DMS 273 (cell line): ENCODE measurements at regions not wholly inside any gene's neighbourhood (a gene's known extent, or its start where the extent isn't known, plus 50 kb on each side); places are given as distances from the start of the nearest gene placed in this dataset.

Experiments used
- DNase-seq: peaks from one replicate; lab custom pipeline; 2025; ENCODE audit not compliant: unreplicated experiment; lab: John Stamatoyannopoulos, UW

DNA sequence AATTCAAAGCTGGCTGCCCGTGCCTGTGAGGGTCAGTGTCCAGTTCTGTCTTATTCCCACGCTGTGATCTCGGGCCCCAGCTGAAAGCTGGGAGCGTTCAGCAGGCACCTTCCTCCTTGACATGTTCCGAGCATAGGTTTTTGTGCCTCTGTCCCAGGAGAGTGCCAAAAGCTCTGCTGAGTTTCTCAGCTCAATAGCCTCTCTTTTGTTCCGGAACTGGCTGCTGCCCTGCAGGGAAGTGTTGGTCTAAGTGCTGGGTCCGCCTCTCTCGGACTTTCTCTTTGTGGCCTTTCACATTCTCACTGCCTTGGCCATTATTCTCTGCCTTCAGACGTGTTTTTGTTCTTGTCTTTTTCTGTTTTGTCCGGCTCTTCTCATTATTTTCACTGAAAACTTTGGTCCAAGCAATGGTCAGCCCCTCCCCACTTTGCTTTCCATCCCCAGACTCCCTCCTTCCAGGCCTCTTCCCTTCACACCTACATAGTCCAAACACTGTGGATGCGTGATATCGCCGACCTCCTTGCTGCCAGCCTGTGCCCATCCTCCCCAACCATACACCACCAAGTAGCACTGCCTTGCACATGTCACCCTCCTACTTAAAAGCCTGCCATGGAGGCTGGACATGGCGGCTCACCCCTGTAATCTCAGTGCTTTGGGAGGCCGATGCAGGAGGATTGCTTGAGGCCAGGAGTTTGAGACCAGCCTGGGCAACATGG lies 233.8 kb downstream of the RHOU start:
- DNase-seq, result no peak

DNA sequence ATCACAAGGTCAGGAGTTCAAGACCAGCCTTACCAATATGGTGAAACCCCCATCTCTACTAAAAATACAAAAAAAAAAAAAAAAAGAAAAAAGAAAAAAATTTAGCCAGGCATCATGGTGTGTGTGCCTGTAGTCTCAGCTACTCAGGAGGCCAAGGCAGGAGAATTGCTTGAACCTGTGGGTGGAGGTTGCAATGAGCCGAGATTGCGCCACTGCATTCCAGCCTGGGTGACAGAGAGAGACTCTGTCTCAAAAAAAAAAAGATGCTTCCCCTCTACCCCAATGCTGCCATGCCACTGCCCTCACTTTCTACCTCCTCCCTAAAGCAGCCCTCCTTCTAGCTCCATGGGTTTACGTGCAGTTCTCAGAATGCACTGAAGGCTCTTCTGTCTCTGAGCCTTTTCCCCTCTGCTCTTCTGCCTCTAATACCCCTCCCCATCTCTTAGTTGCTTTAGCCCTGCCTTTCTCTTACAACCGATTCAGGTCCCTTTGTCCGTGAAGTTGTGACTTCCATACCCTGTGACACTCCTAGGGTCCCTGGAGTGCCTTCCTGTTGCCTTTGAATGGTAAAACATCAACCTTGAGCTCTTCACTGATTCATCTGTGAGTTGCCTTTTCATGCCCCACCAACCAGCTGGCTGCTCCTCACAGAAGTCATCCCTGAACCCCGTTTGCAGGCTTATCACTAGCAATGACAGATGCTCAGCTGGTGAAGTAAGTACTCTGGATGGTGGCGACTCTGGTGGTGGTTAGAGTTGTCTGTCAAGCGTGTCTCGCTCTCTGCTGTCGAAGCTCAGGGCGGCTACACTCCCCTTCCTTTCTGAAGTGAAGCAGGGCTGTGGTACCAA lies 234.9 kb downstream of the RHOU start:
- DNase-seq, result no peak

DNA sequence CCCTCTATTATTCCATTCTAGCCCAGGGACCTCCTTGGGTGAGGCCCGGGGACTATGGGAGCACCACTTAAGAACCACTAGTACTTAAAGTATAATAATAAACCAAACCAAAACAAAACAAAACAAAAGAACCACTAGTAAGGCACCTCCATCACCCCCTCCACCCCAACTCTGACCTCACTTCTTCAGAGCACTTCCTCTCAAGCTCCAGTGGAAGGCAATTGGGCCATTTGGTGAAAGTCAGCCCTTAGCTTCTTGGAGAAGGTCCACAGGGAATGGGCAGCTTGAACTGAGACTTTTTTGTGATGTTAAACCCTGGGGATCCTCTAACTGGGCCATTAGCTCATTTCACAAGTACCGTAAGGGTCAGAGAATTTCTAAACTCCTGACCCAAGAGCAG lies 237.3 kb downstream of the RHOU start:
- no peak for DNase-seq

DNA sequence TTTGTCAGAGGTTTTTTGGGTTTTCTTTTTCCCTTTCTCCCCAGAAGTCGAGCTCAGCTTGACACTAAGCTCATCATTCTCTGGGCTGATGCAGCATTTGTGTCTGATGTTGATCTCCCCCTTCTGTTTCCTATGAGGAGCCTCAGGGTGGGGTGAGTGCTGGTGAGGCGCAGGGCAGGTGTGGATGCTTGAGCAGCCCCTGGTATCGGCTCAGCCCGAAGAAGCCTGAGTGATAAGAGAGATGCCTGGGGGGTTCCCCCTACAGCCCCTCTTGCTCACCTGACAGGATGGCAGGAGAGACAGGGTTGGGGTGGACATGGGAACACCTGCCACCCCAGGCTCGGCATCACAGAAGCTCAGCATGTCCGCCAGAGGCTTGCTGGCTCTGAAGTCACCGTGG lies 239.0 kb downstream of the RHOU start:
- no peak for DNase-seq

DNA sequence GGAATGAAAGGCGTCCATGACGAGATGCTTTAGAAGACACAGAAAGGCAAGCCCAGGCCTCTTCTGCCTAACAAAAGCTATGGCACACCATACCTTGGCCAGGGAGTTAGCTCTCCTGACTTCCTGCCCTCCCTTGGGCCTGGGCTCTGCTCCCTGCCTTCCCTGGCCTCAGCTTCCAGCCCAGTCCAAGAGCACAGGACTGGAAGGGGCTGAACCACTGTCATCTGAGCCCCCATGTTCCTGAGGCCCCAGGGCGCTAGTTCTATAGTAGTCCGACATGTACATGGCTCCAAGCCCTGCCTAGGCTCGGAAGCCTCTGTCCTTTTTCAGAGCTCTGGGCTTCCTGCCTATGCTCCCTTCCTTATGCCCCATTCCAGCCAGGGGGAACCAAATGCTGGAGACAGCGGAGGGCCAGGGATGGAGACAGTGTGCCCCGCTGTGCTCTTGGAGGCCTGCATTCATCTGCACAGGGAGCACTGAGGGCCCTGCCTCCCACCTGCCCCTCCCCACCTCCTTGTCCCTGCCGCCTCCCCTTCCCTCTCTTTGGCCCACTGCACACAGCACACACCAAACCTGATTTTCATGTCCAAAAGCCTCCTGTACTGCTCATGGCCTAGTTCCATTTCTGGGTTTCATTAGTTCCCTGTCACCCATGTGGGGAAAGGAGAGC lies 240.1 kb downstream of the RHOU start:
- no peak for DNase-seq

DNA sequence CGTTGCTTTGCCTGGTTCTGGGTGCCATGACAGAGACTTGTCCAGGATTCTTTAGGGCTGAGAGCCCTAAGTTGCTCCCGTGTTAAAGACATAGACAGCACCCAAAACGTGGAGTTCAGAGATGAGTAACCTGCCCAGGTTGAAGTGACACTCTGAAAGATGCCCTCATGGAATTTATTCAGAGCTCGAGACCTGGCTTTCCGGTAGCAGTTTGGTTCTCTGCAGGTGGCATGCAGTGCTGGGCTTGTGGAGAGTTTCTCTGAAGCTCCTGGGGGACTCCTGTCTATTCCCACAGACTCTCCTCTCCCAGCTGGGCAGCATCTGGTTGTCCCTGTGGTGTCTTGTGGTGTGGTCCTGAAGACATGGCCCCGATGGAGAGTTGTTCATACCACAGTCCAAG lies 241.0 kb downstream of the RHOU start:
- no peak for DNase-seq

DNA sequence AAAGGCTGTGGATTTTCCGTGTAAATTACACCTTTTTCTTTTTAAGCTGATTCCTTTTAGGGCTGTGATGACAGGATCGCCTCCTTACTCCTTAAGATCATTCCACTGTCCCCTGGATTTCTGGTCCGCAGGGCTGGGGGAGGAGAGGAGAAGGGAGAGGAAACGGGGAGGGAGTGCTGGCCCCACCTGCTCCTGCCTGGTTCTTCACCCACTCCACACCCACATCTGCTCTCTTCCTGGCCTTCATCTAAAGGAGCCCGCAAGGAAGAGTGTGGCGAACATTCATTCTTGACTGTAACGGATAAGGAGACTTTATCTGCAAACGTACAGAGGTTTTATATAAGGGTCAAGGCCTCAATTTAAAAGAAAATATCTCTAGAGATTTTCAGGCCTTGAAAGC lies 242.0 kb downstream of the RHOU start:
- no peak for DNase-seq

DNA sequence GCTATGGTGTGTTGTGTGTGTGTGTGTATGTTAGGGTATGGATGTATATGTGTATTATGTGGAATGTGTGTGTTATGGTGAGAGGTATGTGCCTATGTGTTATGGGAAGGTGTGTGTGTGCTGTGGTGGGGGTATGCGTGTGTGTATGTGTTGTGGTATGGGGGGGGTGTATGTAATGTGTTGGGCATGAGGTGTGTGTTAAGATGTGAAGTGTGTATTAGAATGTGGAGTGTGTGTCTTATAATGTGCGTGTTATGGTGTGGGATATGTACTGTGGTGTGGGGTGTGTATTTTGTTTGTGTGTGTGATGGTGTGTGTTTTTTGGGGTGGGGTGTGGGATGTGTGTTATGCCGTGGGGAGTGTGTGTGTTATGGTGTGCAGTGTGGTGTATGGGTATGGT lies 242.5 kb downstream of the RHOU start:
- DNase-seq, result no peak

DNA sequence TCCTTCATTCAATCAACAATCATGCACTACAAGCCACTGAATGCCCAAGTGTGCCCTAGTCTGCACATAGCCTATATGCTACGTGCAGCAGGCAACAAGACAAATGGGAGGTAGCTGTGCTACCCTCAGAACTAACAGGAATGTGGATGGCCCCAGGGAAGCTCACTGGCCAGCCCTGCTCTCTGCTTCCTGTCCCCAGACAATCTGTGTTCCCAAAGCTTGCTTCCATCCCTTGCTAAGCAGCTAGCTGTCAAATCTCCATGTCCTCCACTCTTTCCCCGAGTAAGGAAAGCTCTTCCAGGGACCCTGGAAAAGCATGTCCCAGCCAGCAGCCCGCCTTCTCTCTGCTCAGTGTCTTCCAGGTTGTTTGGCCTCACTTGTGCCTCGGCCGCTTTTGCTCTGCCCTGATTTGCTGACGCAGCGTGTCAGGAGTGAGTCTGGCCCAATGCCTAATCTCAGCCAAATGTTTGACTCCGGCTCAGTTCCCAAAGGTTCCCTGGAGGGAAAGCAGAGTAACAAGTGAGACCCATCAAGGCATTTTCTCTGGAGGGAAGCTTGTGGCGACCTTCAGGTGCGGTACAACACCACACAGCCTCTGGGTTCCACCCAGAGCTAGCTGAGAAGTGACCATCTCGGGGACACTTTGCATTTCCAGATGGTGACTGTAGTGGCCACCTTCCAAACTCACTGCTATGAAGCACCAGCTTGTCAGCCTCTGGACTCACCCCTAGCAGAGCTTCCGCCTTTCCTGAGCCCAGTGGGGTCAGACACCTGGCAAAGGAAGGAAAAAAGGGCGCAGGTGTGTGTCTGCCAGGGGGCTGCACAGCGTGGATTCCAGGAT lies 243.4 kb downstream of the RHOU start:
- peak; percentile 45 for DNase-seq

DNA sequence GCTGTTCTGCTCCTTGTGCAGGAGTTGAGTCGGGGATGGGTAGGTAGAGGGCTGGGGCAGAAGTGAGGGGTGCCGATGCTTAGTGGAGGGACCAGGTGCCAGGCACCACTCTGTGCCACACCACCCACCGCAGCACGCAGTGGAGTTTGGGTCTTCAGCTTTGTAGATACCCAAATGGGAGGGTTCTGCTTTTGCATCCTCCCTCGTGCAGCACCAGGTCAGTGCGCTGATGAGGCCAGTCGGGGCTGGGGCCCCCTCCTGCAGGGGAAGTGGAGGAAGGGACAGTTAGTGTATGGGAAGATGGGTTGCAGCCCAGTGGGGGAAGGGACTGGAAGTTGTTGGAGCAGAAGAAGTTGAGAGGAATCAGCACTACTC lies 244.0 kb downstream of the RHOU start:
- DNase-seq, result no peak

DNA sequence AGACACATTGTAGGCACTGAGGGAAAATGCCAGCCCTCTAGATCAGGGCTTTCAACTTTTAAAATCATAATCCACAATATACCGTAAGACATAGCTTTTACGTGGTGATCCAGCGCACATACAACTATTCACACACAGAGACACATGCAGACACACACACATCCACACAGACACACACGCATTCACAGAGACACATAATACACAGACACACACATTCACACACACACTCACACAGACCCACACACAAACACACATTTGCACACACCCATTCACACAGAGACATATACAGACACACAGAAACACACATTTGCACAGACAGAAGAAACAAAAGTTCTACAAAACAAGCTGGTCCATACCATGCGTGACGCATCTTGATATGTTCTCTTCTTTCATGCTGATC lies 244.5 kb downstream of the RHOU start:
- DNase-seq, result no peak

DNA sequence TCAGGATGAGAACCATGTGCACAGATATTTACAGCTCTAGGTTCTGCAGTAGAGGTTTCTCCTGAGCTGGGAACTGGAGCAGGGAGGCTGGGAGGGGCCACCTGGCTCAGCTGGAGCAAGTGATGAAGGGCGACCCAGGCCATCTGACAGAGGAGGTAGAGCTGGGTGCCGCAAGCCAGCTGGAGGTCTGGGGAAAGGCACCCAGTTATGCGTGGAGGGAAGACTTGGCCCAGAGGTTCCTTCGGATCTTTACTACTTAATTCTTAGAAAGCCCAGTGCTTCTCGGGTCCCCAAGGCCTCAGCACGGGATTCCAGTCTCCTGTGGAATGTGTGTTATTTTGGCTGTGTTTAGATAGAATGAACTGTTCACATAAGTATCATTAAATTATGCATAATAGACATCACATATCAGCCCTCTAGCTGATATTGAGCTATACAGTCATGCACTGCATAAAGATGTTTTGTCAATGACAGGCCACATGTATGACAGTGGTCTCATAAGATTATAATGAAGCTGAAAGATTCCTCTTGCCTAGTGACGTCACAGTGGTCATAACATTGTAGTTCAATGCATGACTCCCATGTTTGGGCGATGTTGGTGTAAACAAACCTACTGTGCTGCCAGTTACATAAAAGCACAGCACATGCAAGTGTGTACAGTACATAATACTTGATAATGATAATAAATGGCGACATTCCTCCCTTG lies 245.1 kb downstream of the RHOU start:
- DNase-seq, result no peak

DNA sequence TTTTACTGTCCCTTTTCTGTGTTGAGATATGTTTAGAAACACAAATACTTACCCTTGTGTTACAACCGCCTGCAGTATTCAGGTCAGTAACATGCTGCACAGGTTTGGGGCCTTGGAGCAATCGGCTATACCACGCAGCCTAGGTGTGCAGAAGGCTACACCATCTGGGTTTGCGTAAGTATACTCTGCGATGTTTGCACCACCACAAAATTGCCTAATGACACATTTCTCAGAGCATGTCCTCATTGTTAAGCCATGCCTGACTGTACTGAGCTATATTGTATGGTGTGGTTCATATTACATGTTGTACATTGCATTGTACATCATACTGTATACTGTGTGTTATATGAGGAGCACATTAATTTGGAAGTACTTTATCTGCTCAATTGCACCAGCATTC lies 247.4 kb downstream of the RHOU start:
- no peak for DNase-seq

DNA sequence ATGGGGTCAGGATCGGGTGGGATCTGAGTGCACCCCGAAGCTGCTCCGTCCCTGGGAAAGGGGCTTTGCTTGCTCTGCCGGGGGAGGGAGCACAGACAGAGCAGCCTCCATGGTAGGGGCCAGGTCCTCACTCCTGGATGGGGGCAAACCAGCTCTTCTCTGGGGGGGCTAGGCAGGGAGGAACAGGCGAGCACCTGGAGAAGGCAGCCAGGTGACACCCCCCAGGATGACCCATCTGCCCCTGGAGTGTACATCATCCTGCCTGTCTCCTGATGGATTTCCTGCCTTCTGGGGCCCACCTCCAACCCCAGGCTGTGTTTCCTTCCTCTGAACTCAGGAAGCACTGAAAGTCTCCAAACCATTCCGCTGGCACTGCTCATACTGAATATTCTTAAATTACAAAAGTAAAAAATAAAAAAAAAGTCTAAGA lies 248.0 kb downstream of the RHOU start:
- DNase-seq, result no peak

DNA sequence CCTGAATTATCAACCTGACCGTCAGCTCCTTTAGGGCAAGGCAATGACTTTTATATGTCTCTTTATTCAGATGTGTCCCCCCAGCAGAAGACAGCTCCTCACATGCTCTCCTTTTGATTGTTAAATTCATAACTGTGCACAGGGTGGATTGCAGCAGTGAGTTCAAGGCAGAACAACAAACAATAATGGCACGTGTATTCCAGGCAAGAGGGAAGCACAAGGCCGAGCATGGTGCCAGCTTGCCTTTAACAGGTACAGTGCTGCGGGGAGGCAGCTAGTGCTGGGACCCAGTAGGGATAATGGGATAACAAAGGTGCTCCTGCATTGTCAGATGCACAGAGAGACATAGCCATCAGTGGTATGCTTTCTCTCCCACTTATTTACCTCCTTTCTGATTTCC lies 248.4 kb downstream of the RHOU start:
- DNase-seq, result no peak

DNA sequence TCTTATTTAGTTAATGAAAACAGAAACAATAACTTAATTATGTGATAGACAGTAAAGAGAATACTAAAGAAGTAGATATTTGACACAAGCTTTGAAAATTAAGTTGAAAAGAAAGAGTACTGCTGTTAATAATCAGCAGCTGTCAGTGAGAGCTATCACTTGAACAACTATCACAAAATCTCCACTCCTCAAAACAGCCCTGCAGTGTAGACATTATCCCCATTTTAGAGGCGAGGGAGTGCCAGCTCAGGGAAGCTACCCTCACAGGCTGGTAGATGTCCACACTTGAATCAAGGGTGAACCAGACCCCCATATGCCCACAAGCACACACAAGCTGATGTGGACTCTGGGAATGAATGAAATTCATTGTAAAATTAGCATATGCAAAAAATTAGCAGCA lies 248.8 kb downstream of the RHOU start:
- DNase-seq, result no peak

DNA sequence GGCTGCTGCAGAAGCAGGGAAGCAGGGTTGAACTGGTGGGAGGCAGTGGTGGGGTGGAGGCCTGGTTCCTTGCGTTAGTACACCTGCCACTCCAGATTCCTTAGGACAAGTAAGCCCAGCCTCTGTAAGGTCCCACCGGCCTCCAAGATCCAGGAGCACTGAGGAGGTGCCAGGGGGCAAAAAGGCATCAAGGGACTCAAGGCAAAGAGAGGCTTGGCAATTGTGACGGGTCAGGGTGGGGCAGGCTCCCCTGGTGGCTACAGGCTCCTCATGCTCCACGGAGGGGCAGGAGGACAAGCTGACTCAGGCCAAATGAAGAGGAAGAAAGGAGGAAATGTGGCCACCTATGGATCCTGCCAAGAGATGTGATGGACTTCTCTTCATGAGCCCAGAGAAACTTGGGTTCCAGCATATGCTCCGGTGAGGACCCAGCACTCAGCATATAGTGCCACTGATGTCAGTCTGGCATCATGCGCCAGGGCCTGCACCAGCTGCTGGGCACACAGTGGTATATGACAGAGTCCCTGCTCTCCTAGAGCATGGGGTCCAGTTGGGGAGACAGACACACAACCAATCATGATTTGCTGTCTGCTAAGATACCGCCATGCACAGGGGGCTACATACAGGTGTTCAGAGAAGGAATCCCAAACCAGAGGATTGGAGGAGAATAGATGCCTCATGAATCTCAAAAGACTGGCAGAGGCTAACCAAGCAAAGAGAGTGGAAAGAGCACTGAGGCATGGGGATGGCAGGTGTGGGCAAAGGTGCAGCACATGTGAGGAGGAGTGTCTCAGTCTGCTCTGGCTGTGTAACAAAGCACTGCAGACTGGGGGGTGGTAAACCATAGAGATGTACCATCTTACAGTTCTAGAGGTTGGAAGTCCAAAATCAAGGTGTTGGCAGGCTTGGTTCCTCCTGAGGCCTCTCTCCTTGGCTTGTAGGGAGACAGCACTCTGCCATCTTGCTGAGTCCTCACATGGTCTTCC lies 249.7 kb downstream of the RHOU start:
- no peak for DNase-seq

DNA sequence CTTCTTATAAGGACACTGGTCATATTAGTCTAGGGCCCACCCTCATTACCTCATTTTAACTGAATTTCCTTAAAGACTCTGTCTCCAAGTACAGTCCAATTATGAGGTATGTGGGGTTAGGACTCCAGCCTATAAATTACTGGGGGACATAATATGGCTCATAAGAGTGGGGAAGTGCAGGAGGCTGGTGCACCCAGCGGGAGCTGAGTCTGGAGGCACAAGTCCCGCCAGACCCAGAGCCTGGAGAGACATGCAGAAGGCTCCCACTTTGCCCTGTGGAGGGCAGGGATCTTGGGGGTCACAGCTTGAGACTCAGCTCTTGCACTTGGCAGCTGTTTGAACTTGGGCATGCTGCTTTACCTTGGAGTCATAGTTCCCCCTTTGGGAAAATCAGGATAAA lies 250.4 kb downstream of the RHOU start:
- no peak for DNase-seq
